Left lung (tissue), 4 donors: ENCODE measurements at regions not wholly inside any gene's neighbourhood (a gene's known extent, or its start where the extent isn't known, plus 50 kb on each side); places are given as distances from the start of the nearest gene placed in this dataset.

ENCODE experiments used
- ATAC-seq: fragments of 200-7000 bp; cut with Tn5 transposase; one replicate; pipeline ENCODE4 v1.9.1; 2020; ENCODE audit warnings: moderate library complexity
- DNase-seq, 4 donors: peaks; one replicate each; pipeline ENCODE4 v3.0.0-alpha.2; 2013 to 2020
- H3K27ac ChIP-seq, 2 donors: fragments of 200-600 bp; sonication (generic) in 1 of 2; one replicate each; pipeline versions ENCODE4 v1.5.0 to v1.8.0; 2020 to 2021
- H3K27me3 ChIP-seq, 2 donors: fragments of 200-600 bp; sonication (generic) in 1 of 2; one replicate each; pipeline versions ENCODE4 v1.5.0 to v1.8.0; 2020 to 2021
- H3K36me3 ChIP-seq, 2 donors: fragments of 200-600 bp; sonication (generic) in 1 of 2; one replicate each; pipeline versions ENCODE4 v1.5.0 to v1.8.0; 2020 to 2021
- H3K4me1 ChIP-seq, 2 donors: fragments of 200-600 bp; one replicate each; pipeline ENCODE4 v1.8.0; 2021
- H3K4me3 ChIP-seq, 2 donors: fragments of 200-600 bp; sonication (generic) in 1 of 2; one replicate each; pipeline versions ENCODE4 v1.5.0 to v1.8.0; 2020 to 2021; ENCODE audit warnings: mild to moderate bottlenecking in 1 of 2
- H3K9me3 ChIP-seq, 2 donors: fragments of 200-600 bp; sonication (generic) in 1 of 2; one replicate each; pipeline versions ENCODE4 v1.5.0 to v1.8.0; 2020 to 2021
- CTCF ChIP-seq, 2 donors: fragments of 200-600 bp; sonication (generic) in 1 of 2; IDR thresholded peaks; one replicate each; pipeline versions ENCODE4 v1.5.0 to v1.8.0; 2021; ENCODE audit warnings: antibody characterized with exemption in 2 of 2
- intact Hi-C, 2 donors: fragments of 100-400 bp; cut with DNase I; formaldehyde crosslinking; loops; one replicate each; pipeline versions ENCODE4 v1.11.2 to v1.14.2; 2022
- donor health status: DM: no; HTN: yes; CAD: no.
- donor health status: DM: no; HTN: no; CAD: no.

GRCh38 chr13:88417801-88418200, 746.6 kb downstream of the SLITRK5 start:
- Histone ChIP-seq H3K27ac (no peak overlapping the region), H3K4me3 (no peak overlapping the region), H3K9me3 (no peaks in the 10 kb centered on the region), H3K36me3 (no peaks in the 10 kb centered on the region), H3K4me1 (no peaks in the 10 kb centered on the region), H3K27me3 (no peaks in the 10 kb centered on the region)
- intact Hi-C loops = no loop called here
- no peak for DNase-seq
- no peak for ATAC-seq
- no peak for TF ChIP-seq CTCF (IDR thresholded peaks at IDR 0.05)

- Histone ChIP-seq H3K4me1 (no peaks in the 10 kb centered on the region), H3K36me3 (no peaks in the 10 kb centered on the region), H3K4me3 (no peak overlapping the region), H3K9me3 (peaks cover 0 to 16% of the 10 kb centered on the region in 2 donors), H3K27me3 (no peaks in the 10 kb centered on the region), H3K27ac (no peak overlapping the region)
- DNase-seq (no peak), ATAC-seq (no peak)
- intact Hi-C loops = no loop called here
- TF ChIP-seq CTCF (IDR thresholded peaks at IDR 0.05) = no peak
Measured at GRCh38 chr13:88424463-88424862, 753.3 kb downstream of the SLITRK5 start.

- TF ChIP-seq CTCF (IDR thresholded peaks at IDR 0.05) = no peak
- Histone ChIP-seq H3K36me3 (no peaks in the 10 kb centered on the region), H3K27me3 (no peaks in the 10 kb centered on the region), H3K27ac (no peak overlapping the region), H3K4me3 (no peak overlapping the region), H3K9me3 (peaks cover 0 to 19% of the 10 kb centered on the region in 2 donors), H3K4me1 (no peaks in the 10 kb centered on the region)
- intact Hi-C loops = no loop called here
- DNase-seq (no peak), ATAC-seq (no peak)
Measured at GRCh38 chr13:88426661-88427060, 755.5 kb downstream of the SLITRK5 start.

- ATAC-seq (no peak), DNase-seq (no peak)
- intact Hi-C loops = no loop called here
- Histone ChIP-seq H3K27ac (no peak overlapping the region), H3K4me3 (no peak overlapping the region), H3K27me3 (no peaks in the 10 kb centered on the region), H3K36me3 (no peaks in the 10 kb centered on the region), H3K9me3 (peaks cover 0 to 27% of the 10 kb centered on the region in 2 donors), H3K4me1 (no peaks in the 10 kb centered on the region)
- no peak for TF ChIP-seq CTCF (IDR thresholded peaks at IDR 0.05)
Measured at GRCh38 chr13:88429862-88430261, 758.7 kb downstream of the SLITRK5 start.

- no peaks in the 10 kb centered on the region for H3K4me1 ChIP-seq
- ATAC-seq = no peak
- H3K27ac ChIP-seq = no peak overlapping the region
- no peaks in the 10 kb centered on the region for H3K36me3 ChIP-seq
- H3K9me3 ChIP-seq = peaks cover 0 to 22% of the 10 kb centered on the region in 2 donors
- H3K4me3 ChIP-seq = no peak overlapping the region
- H3K27me3 ChIP-seq = no peaks in the 10 kb centered on the region
- no peak for TF ChIP-seq CTCF (IDR thresholded peaks at IDR 0.05)
- intact Hi-C loops = no loop called here
- no peak for DNase-seq
Measured at GRCh38 chr13:88434953-88435352, 763.8 kb downstream of the SLITRK5 start.
